Ishikawa (cell line): ENCODE measurements at regions not wholly inside any gene's neighbourhood (a gene's known extent, or its start where the extent isn't known, plus 50 kb on each side); places are given as distances from the start of the nearest gene placed in this dataset.

Experiments used
- CEBPB ChIP-seq: IDR thresholded peaks from 2 replicates; pipeline ENCODE4 v1.6.1; 2012
- CREB1 ChIP-seq: IDR thresholded peaks from 2 replicates; pipeline ENCODE4 v1.6.1; 2012; ENCODE audit warnings: low read depth
- EGR1 ChIP-seq: IDR thresholded peaks from 2 replicates; pipeline ENCODE4 v1.6.1; 2012
- EP300 ChIP-seq: IDR thresholded peaks from 2 replicates; pipeline ENCODE4 v1.6.1; 2012; ENCODE audit warnings: borderline replicate concordance
- FOXM1 ChIP-seq: IDR thresholded peaks from 2 replicates; pipeline ENCODE4 v1.6.1; 2012; ENCODE audit warnings: low read depth, borderline replicate concordance
- NFIC ChIP-seq: IDR thresholded peaks from 2 replicates; pipeline ENCODE4 v1.6.1; 2012
- RAD21 ChIP-seq: IDR thresholded peaks from 2 replicates; pipeline ENCODE4 v1.6.1; 2012; ENCODE audit warnings: low read depth
- REST ChIP-seq: IDR thresholded peaks from 2 replicates; pipeline ENCODE4 v1.6.1; 2012; ENCODE audit warnings: low read depth, mild to moderate bottlenecking
- TAF1 ChIP-seq: IDR thresholded peaks from 2 replicates; pipeline ENCODE4 v1.6.1; 2012; ENCODE audit warnings: low read depth, mild to moderate bottlenecking
- TCF12 ChIP-seq: IDR thresholded peaks from 2 replicates; pipeline ENCODE4 v1.6.1; 2012; ENCODE audit warnings: low read depth
- TEAD4 ChIP-seq: IDR thresholded peaks from 2 replicates; pipeline ENCODE4 v1.6.1; 2012
- USF1 ChIP-seq: IDR thresholded peaks from 2 replicates; pipeline ENCODE4 v1.6.1; 2012
- YY1 ChIP-seq: IDR thresholded peaks from 2 replicates; pipeline ENCODE4 v1.6.1; 2012; ENCODE audit warnings: low read depth

- TF ChIP-seq REST: no peak
- TF ChIP-seq TAF1: no peak
- TF ChIP-seq CREB1: no peak
- no peak for TF ChIP-seq RAD21
- no peak for TF ChIP-seq TCF12
- TF ChIP-seq TEAD4: no peak
- no peak for TF ChIP-seq EP300
- no peak for TF ChIP-seq FOXM1
- no peak for TF ChIP-seq NFIC
- TF ChIP-seq YY1: no peak
- no peak for TF ChIP-seq EGR1
- no peak for TF ChIP-seq USF1
- TF ChIP-seq CEBPB: no peak
Observed at GRCh38 chr14:84361476-84361875, 1168.5 kb upstream of the FLRT2 start.
